Activated naive CD4-positive, alpha-beta T cell treated with anti-CD3 and anti-CD28 coated beads, Interleukin-2, amount 50 U/mL, for 24 hours (primary cell): ENCODE measurements at regions not wholly inside any gene's neighbourhood (a gene's known extent, or its start where the extent isn't known, plus 50 kb on each side); places are given as distances from the start of the nearest gene placed in this dataset.
"Not testable (repeated sequence)": the region's sequence is repeated elsewhere in the genome, so short reads cannot be mapped to it uniquely, and the experiment has no call there.

ENCODE experiments used
- H3K27ac Mint-ChIP-seq: one replicate; pipeline ENCODE4 v1.8.0; 2021; ENCODE audit warnings: mild to moderate bottlenecking, mixed read lengths
- H3K27me3 Mint-ChIP-seq: one replicate; pipeline ENCODE4 v1.8.0; 2021; ENCODE audit warnings: mixed read lengths
- H3K36me3 Mint-ChIP-seq: one replicate; pipeline ENCODE4 v1.8.0; 2021; ENCODE audit warnings: mixed read lengths
- H3K4me1 Mint-ChIP-seq: one replicate; pipeline ENCODE4 v1.8.0; 2021; ENCODE audit warnings: mixed read lengths
- H3K4me3 Mint-ChIP-seq: one replicate; pipeline ENCODE4 v1.8.0; 2021; ENCODE audit warnings: mild to moderate bottlenecking, mixed read lengths
- H3K9me3 Mint-ChIP-seq: one replicate; pipeline ENCODE4 v1.8.0; 2021; ENCODE audit warnings: mixed read lengths

DNA sequence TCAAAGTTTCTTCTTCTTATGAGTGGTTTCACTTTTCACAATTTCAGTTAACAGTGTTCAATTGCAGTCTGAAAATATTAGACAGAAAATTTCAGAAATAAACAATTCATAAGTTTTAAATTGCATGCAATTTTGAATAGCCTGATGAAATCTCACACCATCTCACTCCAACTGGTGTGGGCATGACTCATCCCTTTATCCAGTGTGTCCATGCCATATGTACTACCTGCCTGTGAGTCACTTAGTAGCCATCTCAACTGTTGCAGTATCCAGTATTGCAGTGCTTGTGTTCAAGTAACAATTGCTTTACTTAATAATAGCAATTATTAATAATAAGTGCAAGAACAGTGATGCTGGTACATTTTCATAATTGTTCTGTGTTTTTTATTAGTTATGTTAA, 1202.5 kb downstream of the DSC3 start:
- Mint-ChIP-seq H3K4me3 (no peak overlapping the region), H3K4me1 (no peaks in the 10 kb centered on the region), H3K36me3 (no peaks in the 10 kb centered on the region), H3K27me3 (no peaks in the 10 kb centered on the region), H3K27ac (no peak overlapping the region), H3K9me3 (peaks cover 12% of the 10 kb centered on the region)

DNA sequence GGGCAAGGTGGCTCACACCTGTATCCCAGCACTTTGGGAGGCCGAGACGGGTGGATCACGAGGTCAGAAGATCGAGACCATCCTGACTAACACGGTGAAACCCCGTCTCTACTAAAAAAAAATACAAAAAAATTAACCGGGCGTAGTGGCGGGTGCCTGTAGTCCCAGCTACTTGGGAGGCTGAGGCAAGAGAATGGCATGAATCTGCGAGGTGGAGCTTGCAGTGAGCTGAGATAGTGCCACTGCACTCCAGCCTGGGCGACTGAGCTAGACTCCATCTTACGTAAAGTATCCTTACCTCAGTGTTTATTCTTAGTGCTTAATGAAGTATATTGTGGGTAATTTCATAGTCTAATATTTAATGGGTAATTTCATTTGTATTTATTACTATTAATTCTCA, 1203.6 kb downstream of the DSC3 start:
- not testable (repeated sequence) for H3K4me3 Mint-ChIP-seq, H3K27ac Mint-ChIP-seq, H3K4me1 Mint-ChIP-seq, H3K27me3 Mint-ChIP-seq, H3K36me3 Mint-ChIP-seq
- H3K9me3 Mint-ChIP-seq = peaks cover 12% of the 10 kb centered on the region

DNA sequence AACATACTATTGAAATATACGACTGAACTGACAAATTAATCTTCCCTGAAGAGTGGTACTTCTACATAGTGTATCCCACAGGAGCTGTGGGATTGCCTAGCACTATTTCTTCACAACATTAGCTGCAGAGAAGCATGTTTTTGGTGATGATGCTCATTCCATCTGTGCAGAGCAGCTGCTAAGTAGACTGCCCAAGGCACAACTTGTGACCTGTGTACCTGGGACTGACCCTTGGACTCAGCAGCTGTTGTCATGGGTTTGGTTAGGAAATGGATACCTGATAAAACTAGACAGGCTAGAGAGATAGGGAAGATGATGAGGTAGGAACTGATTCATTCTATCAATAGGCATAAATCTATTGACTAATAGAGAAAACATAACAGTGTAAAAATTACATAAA, 1204.0 kb downstream of the DSC3 start:
- Mint-ChIP-seq H3K36me3 (no peaks in the 10 kb centered on the region), H3K27me3 (no peaks in the 10 kb centered on the region), H3K4me3 (no peak overlapping the region), H3K27ac (no peak overlapping the region), H3K4me1 (no peaks in the 10 kb centered on the region), H3K9me3 (peaks cover 12% of the 10 kb centered on the region)

DNA sequence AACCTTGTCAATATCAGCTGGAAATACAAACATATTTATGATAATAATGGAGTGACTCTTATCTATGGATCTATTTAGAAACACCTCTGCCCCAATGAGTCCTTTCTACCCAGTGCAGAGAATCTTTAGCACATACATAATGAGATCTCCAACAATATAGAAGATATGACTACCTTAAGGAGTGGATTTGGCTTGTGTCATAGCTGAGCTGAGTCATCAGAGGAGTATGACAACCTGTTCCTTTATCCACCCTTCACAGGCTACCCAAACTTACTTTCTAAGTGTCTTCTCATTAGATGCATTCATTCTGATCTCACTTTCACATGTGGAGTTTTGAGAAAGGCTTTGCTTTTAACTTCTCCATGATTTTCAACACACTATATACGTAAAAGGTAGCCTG, 1218.9 kb downstream of the DSC3 start:
- no peaks in the 10 kb centered on the region for H3K4me1 Mint-ChIP-seq
- no peak overlapping the region for H3K4me3 Mint-ChIP-seq
- no peaks in the 10 kb centered on the region for H3K27me3 Mint-ChIP-seq
- H3K36me3 Mint-ChIP-seq = no peaks in the 10 kb centered on the region
- H3K27ac Mint-ChIP-seq = no peak overlapping the region
- H3K9me3 Mint-ChIP-seq = peaks cover 5% of the 10 kb centered on the region

DNA sequence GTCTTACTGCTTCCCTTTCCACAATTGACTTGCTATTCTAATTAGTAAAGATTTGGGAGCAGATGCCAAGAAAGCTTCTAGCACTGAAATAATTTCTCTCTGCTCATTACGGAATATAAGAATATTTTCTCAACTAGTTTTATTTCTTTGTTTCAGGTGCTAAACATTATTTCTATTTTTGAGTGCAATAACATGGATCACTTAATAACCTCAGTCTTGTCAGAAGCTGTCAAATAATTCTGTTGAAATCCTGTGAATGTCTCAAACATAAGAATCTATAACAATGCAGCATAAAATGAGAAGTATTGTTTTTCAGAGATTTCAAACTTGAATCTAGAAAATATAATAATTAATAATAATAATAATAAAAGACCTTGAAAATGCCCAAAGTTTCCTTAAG, 1221.0 kb downstream of the DSC3 start:
- peaks cover 10% of the 10 kb centered on the region for H3K9me3 Mint-ChIP-seq
- no peaks in the 10 kb centered on the region for H3K4me1 Mint-ChIP-seq
- H3K27ac Mint-ChIP-seq = no peak overlapping the region
- no peaks in the 10 kb centered on the region for H3K27me3 Mint-ChIP-seq
- H3K4me3 Mint-ChIP-seq = no peak overlapping the region
- H3K36me3 Mint-ChIP-seq = no peaks in the 10 kb centered on the region

DNA sequence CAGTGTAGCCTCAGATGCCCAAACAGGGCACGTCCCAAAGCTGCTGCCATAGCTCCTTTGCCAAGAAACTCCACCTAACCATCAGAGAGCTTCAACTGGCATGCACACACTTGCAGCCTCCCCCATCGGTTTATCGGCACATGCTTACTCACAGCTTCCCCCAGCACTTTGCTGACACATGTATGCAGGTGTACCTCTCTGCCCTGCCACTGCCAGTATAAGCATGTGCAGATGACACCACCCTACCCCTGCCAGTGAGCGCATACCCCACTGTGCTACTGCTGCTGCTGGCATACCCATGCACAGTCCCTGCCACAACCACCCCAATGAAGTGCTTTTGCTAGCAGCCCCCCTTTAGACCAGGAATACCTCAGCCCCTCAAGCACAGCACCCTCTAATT, 1231.0 kb downstream of the DSC3 start:
- no peak overlapping the region for H3K4me3 Mint-ChIP-seq
- no peaks in the 10 kb centered on the region for H3K4me1 Mint-ChIP-seq
- H3K27ac Mint-ChIP-seq = no peak overlapping the region
- H3K27me3 Mint-ChIP-seq = no peaks in the 10 kb centered on the region
- H3K9me3 Mint-ChIP-seq = peaks cover 15% of the 10 kb centered on the region
- H3K36me3 Mint-ChIP-seq = no peaks in the 10 kb centered on the region

DNA sequence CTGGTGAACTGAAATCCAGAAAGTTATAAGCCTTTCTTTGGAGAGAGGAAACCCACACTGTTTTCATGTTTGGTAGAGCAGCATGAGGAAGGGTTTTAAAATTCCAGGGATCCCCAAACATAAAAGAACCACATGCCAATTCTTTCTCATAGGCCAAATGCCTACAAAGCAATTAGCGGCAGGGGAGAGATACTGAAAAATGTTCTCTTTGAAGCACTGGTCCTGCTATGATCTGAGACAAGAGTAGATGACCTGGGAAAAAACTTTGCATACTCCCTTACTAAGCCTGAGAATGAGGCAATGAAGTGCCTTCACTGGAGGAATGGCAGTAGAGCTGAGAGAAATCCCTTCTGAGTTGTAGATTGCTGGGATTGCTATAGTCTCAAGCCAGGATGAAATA, 1261.7 kb downstream of the DSC3 start:
- H3K4me1 Mint-ChIP-seq = no peaks in the 10 kb centered on the region
- H3K27ac Mint-ChIP-seq = no peak overlapping the region
- H3K4me3 Mint-ChIP-seq = no peak overlapping the region
- H3K27me3 Mint-ChIP-seq = no peaks in the 10 kb centered on the region
- H3K36me3 Mint-ChIP-seq = no peaks in the 10 kb centered on the region
- H3K9me3 Mint-ChIP-seq = no peaks in the 10 kb centered on the region

DNA sequence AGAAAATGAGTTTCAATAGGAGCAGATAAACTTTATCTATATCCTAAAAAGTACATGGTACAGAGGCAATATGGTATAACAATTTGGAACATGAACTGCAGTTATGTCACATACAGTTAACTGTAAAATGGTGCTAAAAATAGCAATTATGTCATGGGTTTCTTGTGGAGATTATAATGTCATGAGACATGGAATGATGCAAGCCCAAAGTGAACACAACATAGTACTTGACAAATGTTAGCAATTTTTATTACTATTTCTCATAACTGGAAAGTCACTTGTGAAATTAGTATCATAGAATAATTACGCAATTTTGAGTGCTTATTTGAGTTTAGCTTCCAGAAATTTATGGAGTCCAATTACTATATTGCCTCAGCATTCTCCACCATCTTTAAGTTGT, 1263.4 kb downstream of the DSC3 start:
- Mint-ChIP-seq H3K27ac (no peak overlapping the region), H3K36me3 (no peaks in the 10 kb centered on the region), H3K9me3 (no peaks in the 10 kb centered on the region), H3K27me3 (no peaks in the 10 kb centered on the region), H3K4me1 (no peaks in the 10 kb centered on the region), H3K4me3 (no peak overlapping the region)

DNA sequence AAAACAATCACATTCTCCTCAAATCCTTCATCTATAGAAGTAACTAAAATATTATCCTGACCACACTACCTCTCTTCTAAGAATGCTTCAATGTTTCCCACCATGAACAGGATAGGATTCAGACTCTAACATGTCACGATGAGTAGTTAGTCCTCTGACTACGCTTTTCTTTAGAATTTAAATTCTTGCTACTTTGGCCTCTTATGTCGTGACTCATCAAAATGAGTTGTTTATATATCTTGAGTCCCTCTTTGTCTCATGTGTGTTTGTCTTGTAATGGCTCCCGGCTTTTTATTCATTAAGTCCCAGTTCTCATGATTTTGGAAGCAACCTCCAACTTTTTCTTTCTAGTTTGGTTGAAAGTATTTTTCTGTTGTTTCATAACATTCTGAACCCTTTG, 1289.2 kb downstream of the DSC3 start:
- Mint-ChIP-seq H3K4me1 (no peaks in the 10 kb centered on the region), H3K4me3 (no peak overlapping the region), H3K9me3 (peaks cover 15% of the 10 kb centered on the region), H3K36me3 (no peaks in the 10 kb centered on the region), H3K27ac (no peak overlapping the region), H3K27me3 (no peaks in the 10 kb centered on the region)

DNA sequence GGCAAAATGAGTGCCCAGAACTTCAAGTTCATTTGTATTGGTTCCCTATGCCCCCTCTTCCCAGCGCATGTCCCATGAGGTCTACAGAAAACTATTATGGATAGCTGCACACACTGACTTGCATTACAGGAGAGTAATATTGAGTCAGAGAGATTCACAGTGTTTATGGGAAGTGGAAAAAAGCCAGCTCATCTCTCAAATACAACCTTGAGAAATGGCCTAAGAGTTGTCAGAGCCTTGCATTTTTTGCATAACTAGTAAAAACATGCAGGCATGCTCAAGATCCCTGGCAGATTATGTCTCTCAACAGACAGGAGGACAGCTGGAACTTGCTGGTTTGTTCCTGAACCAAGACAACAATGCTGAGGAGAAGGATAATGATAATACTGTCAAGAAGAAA, 1292.8 kb downstream of the DSC3 start:
- peaks cover 19% of the 10 kb centered on the region for H3K9me3 Mint-ChIP-seq
- H3K4me1 Mint-ChIP-seq = no peaks in the 10 kb centered on the region
- no peak overlapping the region for H3K4me3 Mint-ChIP-seq
- H3K27ac Mint-ChIP-seq = no peak overlapping the region
- no peaks in the 10 kb centered on the region for H3K27me3 Mint-ChIP-seq
- no peaks in the 10 kb centered on the region for H3K36me3 Mint-ChIP-seq

DNA sequence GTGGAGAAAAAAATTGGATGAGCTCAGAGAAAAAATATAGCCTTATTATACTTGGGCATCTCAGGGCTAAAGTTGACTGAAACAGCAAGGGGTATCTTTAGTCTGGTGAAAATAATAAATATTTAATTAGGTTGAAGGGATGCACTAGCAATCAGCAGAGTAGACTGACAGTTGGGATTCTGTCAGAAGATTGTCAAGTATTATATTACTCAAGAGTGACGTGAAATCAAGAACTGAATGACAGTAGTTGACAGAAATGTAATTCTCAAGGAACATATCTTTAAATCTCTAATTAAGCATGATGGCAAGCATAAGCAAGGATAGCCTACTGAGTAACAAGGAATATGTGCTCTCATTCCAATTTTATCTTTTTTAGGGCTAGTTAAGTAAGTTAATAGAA, 1301.1 kb downstream of the DSC3 start:
- Mint-ChIP-seq H3K9me3 (peaks cover 14% of the 10 kb centered on the region), H3K4me3 (no peak overlapping the region), H3K4me1 (no peaks in the 10 kb centered on the region), H3K27me3 (no peaks in the 10 kb centered on the region), H3K27ac (no peak overlapping the region), H3K36me3 (no peaks in the 10 kb centered on the region)

DNA sequence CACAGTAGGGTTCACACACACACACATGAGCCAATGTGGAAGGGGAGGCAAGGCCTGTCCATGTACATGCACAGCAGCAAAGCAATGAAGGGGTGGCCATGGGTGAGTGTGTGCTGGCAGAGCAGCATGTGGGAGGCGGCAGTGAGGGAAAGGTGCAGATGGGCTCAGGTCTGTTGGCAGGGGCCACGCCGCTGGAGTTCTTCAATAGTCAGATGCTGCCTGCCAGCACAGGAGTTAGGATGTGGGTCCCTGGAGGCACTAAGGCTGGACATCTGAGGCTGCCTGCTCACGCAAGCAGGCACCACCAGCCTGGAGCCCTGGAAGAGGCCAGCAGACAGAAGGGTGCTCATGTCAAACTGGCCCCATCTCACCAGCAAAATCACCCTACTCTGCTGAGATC, 1304.9 kb downstream of the DSC3 start:
- H3K9me3 Mint-ChIP-seq = peaks cover 6% of the 10 kb centered on the region
- no peak overlapping the region for H3K4me3 Mint-ChIP-seq
- H3K4me1 Mint-ChIP-seq = no peaks in the 10 kb centered on the region
- H3K27me3 Mint-ChIP-seq = no peaks in the 10 kb centered on the region
- H3K27ac Mint-ChIP-seq = no peak overlapping the region
- no peaks in the 10 kb centered on the region for H3K36me3 Mint-ChIP-seq

DNA sequence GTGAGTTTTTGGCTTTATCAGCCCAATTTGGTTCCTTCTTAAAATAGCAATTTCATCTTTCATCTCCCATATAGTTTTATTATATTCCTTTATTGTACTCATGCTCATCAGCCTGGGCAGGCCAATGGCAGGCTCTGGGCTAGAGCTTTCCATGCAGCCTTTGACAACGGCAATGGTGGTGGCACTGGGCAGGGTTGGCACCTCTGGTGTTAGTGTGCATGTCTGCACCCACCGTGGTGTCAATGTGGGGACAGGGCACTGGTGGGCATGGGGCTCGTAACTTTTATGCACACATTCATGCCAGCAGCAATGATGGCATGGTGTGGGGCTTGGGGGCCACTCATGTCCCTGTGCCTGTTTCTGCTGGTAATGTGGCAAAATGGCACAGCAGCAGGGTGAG, 1305.4 kb downstream of the DSC3 start:
- Mint-ChIP-seq H3K27ac (no peak overlapping the region), H3K27me3 (no peaks in the 10 kb centered on the region), H3K36me3 (no peaks in the 10 kb centered on the region), H3K9me3 (peaks cover 6% of the 10 kb centered on the region), H3K4me1 (no peaks in the 10 kb centered on the region), H3K4me3 (no peak overlapping the region)

DNA sequence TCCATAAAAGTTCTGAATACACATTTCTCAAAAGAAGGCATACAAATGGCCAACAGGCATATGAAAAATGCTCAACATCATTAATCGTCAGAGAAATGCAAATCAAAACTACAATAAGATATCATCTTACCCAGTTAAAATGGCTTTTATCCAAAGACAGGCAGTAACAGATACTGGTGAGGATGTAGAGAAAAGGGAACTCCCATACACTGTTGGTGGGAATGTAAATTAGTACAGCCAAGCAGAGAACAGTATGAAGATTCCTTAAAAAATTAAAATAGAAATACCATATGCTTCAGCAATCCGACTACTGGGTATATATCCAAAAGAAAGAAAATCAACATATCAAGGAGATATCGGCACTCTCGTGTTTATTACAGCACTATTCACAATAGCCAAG, 1312.5 kb downstream of the DSC3 start:
- no peaks in the 10 kb centered on the region for H3K4me1 Mint-ChIP-seq
- H3K9me3 Mint-ChIP-seq = peaks cover 12% of the 10 kb centered on the region
- no peak overlapping the region for H3K4me3 Mint-ChIP-seq
- no peaks in the 10 kb centered on the region for H3K36me3 Mint-ChIP-seq
- no peaks in the 10 kb centered on the region for H3K27me3 Mint-ChIP-seq
- H3K27ac Mint-ChIP-seq = no peak overlapping the region

DNA sequence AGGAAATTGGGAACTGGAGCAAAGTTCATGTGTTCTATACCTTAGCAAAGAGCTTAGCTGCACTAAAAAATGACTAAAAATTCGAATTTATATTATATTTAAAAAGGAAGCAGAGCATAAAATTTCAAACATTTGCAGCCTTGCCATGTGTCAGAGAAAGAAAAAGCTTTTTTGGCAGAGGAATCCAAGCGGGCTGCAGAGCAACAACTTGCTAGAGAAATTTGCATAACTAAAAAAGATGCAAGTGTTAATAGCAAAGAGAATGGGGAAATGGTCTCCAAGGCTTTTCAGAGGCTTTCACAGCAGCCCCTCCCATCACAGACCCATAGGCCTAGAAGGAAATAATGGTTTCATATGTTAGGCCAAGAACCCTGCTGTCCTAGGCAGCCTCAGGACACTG, 1315.9 kb downstream of the DSC3 start:
- H3K36me3 Mint-ChIP-seq = no peaks in the 10 kb centered on the region
- H3K27me3 Mint-ChIP-seq = no peaks in the 10 kb centered on the region
- no peaks in the 10 kb centered on the region for H3K4me1 Mint-ChIP-seq
- no peak overlapping the region for H3K27ac Mint-ChIP-seq
- no peak overlapping the region for H3K4me3 Mint-ChIP-seq
- H3K9me3 Mint-ChIP-seq = peaks cover 12% of the 10 kb centered on the region

DNA sequence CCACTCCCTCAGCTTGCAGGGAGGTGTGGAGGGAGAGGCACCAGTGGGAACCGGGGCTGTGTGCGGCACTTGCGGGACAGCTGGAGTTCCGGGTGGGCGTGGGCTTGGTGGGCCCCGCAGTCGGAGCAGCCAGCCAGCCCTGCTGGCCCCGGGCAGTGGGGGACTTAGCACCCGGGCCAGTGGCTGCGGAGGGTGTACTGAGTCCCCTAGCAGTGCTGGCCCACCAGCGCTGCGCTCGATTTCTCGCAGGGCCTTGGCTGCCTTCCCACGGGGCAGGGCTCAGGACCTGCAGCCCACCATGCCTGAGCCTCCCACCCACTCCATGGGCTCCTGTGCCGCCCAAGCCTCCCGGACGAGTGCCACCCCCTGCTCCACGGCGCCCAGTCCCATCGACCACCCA, 1319.1 kb downstream of the DSC3 start:
- H3K9me3 Mint-ChIP-seq = peaks cover 12% of the 10 kb centered on the region
- H3K36me3 Mint-ChIP-seq, H3K4me1 Mint-ChIP-seq, H3K27ac Mint-ChIP-seq, H3K4me3 Mint-ChIP-seq, H3K27me3 Mint-ChIP-seq: not testable (repeated sequence)

DNA sequence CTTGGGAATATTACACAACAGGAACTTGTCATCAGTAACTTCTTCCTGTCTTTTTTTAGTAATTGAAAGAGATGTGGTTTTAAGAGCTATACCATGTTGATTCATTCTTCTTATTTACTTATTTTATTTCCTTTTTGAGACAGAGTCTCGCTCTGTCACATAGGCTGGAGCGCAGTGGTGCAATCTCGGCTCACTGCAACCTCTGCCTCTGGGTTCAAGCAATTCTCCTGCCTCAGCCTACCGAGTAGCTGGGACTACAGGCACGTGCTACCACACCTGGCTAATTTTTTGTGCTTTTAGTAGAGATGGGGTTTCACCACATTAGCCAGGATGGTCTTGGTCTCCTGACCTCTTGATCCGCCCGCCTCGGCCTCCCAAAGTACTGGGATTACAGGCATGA, 1326.6 kb downstream of the DSC3 start:
- H3K9me3 Mint-ChIP-seq, H3K4me3 Mint-ChIP-seq, H3K27ac Mint-ChIP-seq, H3K4me1 Mint-ChIP-seq, H3K27me3 Mint-ChIP-seq, H3K36me3 Mint-ChIP-seq: not testable (repeated sequence)

DNA sequence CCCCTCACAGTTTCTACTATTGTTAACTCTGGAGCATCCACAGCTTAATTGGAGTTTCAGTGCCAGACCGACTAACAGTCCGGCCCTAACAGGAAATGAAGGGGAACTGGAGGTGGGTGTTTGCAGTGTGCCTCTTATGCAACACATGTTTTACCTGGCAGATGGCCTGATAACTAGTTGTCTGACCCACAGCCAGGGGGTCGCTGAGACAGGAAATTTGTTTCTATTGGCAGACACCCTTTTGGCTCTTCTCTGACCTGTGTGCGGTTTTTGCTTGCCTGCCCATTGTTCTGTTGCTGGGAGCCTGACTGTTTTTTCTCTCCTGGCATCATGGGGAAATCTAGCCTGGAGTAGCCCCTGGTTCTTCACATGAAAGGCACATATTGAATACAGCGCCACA, 1329.8 kb downstream of the DSC3 start:
- Mint-ChIP-seq H3K4me1 (no peaks in the 10 kb centered on the region), H3K36me3 (no peaks in the 10 kb centered on the region), H3K9me3 (peaks cover 5% of the 10 kb centered on the region), H3K4me3 (no peak overlapping the region), H3K27me3 (no peaks in the 10 kb centered on the region), H3K27ac (no peak overlapping the region)
